ENCODE measurements at regions not wholly inside any gene's neighbourhood (a gene's known extent, or its start where the extent isn't known, plus 50 kb on each side); places are given as distances from the start of the nearest gene placed in this dataset.

- no peaks in the 10 kb centered on the region for H3K4me1 ChIP-seq
- no peaks in the 10 kb centered on the region for H3K9me3 ChIP-seq
- no peaks in the 10 kb centered on the region for H3K36me3 ChIP-seq
- H3K27ac ChIP-seq, result no peak overlapping the region
- H3K4me3 ChIP-seq (replicated peaks in 1 of 3), result no peak overlapping the region
- intact Hi-C loops (cut with DNase I), result no loop called here
- no peaks in the 10 kb centered on the region for H3K27me3 ChIP-seq
- TF ChIP-seq POLR2A (IDR thresholded peaks at IDR 0.05), result no peak
- no peak for TF ChIP-seq CTCF (IDR thresholded peaks at IDR 0.05)
- DNase-seq, result no peak
Observed at GRCh38 chr5:45179686-45180085, 370.9 kb downstream of the MRPS30 start.

GRCh38 chr5:45189042-45189441, 380.3 kb downstream of the MRPS30 start:
- no peaks in the 10 kb centered on the region for H3K27me3 ChIP-seq
- intact Hi-C loops (cut with DNase I), result no loop called here
- TF ChIP-seq POLR2A (IDR thresholded peaks at IDR 0.05) (no peak), CTCF (IDR thresholded peaks at IDR 0.05) (no peak)

GRCh38 chr5:45189481-45189880, 380.7 kb downstream of the MRPS30 start:
- H3K36me3 ChIP-seq, result no peaks in the 10 kb centered on the region
- DNase-seq, result no peak
- TF ChIP-seq POLR2A (IDR thresholded peaks at IDR 0.05) (no peak), CTCF (IDR thresholded peaks at IDR 0.05) (no peak)
- H3K9me3 ChIP-seq, result no peaks in the 10 kb centered on the region
- H3K4me1 ChIP-seq, result no peaks in the 10 kb centered on the region
- H3K27me3 ChIP-seq, result no peaks in the 10 kb centered on the region
- intact Hi-C loops (cut with DNase I), result no loop called here
- 43 to 61% methylated on average over 5 of the region's 5 CpGs for WGBS, 2 donors
- no peak overlapping the region for H3K27ac ChIP-seq
- no peak overlapping the region for H3K4me3 ChIP-seq (replicated peaks in 1 of 3)

More at GRCh38 chr5:45189042-45189441, 380.3 kb downstream of the MRPS30 start:
- Histone ChIP-seq H3K9me3 (no peaks in the 10 kb centered on the region), H3K4me3 (replicated peaks in 1 of 3) (no peak overlapping the region), H3K27ac (no peak overlapping the region), H3K36me3 (no peaks in the 10 kb centered on the region), H3K4me1 (no peaks in the 10 kb centered on the region)
- DNase-seq, result no peak

- Histone ChIP-seq H3K4me1 (no peaks in the 10 kb centered on the region), H3K9me3 (no peaks in the 10 kb centered on the region), H3K27me3 (no peaks in the 10 kb centered on the region), H3K36me3 (no peaks in the 10 kb centered on the region), H3K27ac (no peak overlapping the region), H3K4me3 (replicated peaks in 1 of 3) (no peak overlapping the region)
- WGBS, 2 donors, result 84 to 98% methylated on average over 1 of the region's 1 CpG
- intact Hi-C loops (cut with DNase I), result no loop called here
- DNase-seq, result no peak
- no peak for TF ChIP-seq CTCF (IDR thresholded peaks at IDR 0.05)
- TF ChIP-seq POLR2A (IDR thresholded peaks at IDR 0.05), result no peak
Observed at GRCh38 chr5:45195026-45195425, 386.3 kb downstream of the MRPS30 start.
